ENCODE measurements at regions not wholly inside any gene's neighbourhood (a gene's known extent, or its start where the extent isn't known, plus 50 kb on each side); places are given as distances from the start of the nearest gene placed in this dataset.

- TF ChIP-seq CTCF (IDR thresholded peaks at IDR 0.05; ENCODE audit: insufficient read depth, low read depth, low read length, missing control alignments): no peak
- H3K4me3 ChIP-seq (ENCODE audit: low read depth, low read length): no peak overlapping the region
- no peak for DNase-seq (ENCODE audit: low read depth)
Measured at GRCh38 chr3:59528251-59528650, 478.4 kb upstream of the CFAP20DC start.

DNA sequence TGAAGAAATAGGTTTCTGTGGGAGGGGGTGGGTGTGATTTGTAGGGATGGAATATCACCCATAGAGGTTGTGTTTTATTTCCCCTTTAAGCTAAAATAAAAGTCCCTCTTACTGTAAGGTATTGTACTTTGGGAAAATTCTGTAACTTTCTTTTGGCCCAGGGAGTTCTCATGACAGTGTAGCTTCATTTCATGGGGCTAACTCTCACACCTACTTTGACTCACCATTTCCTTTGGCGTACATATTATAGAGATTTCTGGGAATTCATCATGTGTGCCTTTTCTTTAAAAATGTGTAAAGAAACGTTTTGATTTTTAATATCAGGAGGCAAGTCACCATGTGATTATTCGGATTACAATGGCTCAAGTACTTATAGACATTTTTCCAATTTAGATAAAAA lies 477.7 kb upstream of the CFAP20DC start:
- no peak for DNase-seq (ENCODE audit: low read depth)
- no peak for TF ChIP-seq CTCF (IDR thresholded peaks at IDR 0.05; ENCODE audit: insufficient read depth, low read depth, low read length, missing control alignments)
- H3K4me3 ChIP-seq (ENCODE audit: low read depth, low read length): no peak overlapping the region

- no peak for TF ChIP-seq CTCF (IDR thresholded peaks at IDR 0.05; ENCODE audit: insufficient read depth, low read depth, low read length, missing control alignments)
- no peak for DNase-seq (ENCODE audit: low read depth)
- H3K4me3 ChIP-seq (ENCODE audit: low read depth, low read length): no peak overlapping the region
Measured at GRCh38 chr3:59526999-59527398, 477.2 kb upstream of the CFAP20DC start.

- no peak for DNase-seq (ENCODE audit: low read depth)
- TF ChIP-seq CTCF (IDR thresholded peaks at IDR 0.05; ENCODE audit: insufficient read depth, low read depth, low read length, missing control alignments): no peak
- H3K4me3 ChIP-seq (ENCODE audit: low read depth, low read length): no peak overlapping the region
Measured at GRCh38 chr3:59522550-59522949, 472.7 kb upstream of the CFAP20DC start.

- no peak for TF ChIP-seq CTCF (IDR thresholded peaks at IDR 0.05; ENCODE audit: insufficient read depth, low read depth, low read length, missing control alignments)
- no peak for DNase-seq (ENCODE audit: low read depth)
- no peak overlapping the region for H3K4me3 ChIP-seq (ENCODE audit: low read depth, low read length)
Measured at GRCh38 chr3:59519094-59519493, 469.3 kb upstream of the CFAP20DC start.

GRCh38 chr3:59518283-59519055 lies 468.6 kb upstream of the CFAP20DC start:
- H3K4me3 ChIP-seq (ENCODE audit: low read depth, low read length): no peak overlapping the region
- DNase-seq (ENCODE audit: low read depth): no peak
- no peak for TF ChIP-seq CTCF (IDR thresholded peaks at IDR 0.05; ENCODE audit: insufficient read depth, low read depth, low read length, missing control alignments)

GRCh38 chr3:59517388-59517787 lies 467.6 kb upstream of the CFAP20DC start:
- DNase-seq (ENCODE audit: low read depth): no peak
- H3K4me3 ChIP-seq (ENCODE audit: low read depth, low read length): no peak overlapping the region
- no peak for TF ChIP-seq CTCF (IDR thresholded peaks at IDR 0.05; ENCODE audit: insufficient read depth, low read depth, low read length, missing control alignments)

All from GM12865 (cell line).